ENCODE measurements at regions not wholly inside any gene's neighbourhood (a gene's known extent, or its start where the extent isn't known, plus 50 kb on each side); places are given as distances from the start of the nearest gene placed in this dataset.

DNA sequence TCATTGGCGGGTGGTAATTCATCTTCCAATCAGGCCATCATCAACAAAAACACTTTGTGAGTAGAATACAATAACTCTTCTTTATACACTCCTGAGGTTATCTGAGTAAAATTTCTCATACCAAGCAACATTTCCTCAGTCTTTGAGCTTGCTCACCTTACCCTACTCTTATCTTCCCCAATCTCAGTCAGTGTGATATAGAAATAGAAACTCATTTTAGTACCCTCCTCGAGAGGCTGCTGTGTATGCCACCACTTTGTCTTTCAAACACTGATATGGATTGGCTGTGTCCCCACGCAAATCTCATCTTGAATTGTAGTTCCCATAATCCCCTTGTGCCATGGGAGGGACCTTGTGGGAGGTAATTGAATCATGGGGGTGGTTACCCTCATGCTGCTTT is 209.7 kb downstream of the RBM26 start:
- TF ChIP-seq, protein P1, sequence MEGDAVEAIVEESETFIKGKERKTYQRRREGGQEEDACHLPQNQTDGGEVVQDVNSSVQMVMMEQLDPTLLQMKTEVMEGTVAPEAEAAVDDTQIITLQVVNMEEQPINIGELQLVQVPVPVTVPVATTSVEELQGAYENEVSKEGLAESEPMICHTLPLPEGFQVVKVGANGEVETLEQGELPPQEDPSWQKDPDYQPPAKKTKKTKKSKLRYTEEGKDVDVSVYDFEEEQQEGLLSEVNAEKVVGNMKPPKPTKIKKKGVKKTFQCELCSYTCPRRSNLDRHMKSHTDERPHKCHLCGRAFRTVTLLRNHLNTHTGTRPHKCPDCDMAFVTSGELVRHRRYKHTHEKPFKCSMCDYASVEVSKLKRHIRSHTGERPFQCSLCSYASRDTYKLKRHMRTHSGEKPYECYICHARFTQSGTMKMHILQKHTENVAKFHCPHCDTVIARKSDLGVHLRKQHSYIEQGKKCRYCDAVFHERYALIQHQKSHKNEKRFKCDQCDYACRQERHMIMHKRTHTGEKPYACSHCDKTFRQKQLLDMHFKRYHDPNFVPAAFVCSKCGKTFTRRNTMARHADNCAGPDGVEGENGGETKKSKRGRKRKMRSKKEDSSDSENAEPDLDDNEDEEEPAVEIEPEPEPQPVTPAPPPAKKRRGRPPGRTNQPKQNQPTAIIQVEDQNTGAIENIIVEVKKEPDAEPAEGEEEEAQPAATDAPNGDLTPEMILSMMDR (conservative IDR thresholded peaks at IDR 0.05; ENCODE audit: low read length): no peak
- TF ChIP-seq EZH2phosphoT487 (IDR thresholded peaks at IDR 0.05; ENCODE audit: borderline replicate concordance, low read depth, low read length): no peak

Data from OCI-LY7 (cell line).